ENCODE measurements at regions not wholly inside any gene's neighbourhood (a gene's known extent, or its start where the extent isn't known, plus 50 kb on each side); places are given as distances from the start of the nearest gene placed in this dataset.
A peak's percentile ranks its signal among the peaks of the same experiment; 100 is the strongest.
"Not testable (repeated sequence)": the region's sequence is repeated elsewhere in the genome, so short reads cannot be mapped to it uniquely, and the experiment has no call there.

- DNase-seq = no peak
These were observed 435.6 kb upstream of the SLITRK5 start for GRCh38 chr13:87235621-87236020.

- no peak for DNase-seq
These were observed 426.8 kb upstream of the SLITRK5 start for GRCh38 chr13:87244256-87244890.

GRCh38 chr13:87249847-87250246, 421.3 kb upstream of the SLITRK5 start:
- not testable (repeated sequence) for DNase-seq

- DNase-seq = no peak
These were observed 415.8 kb upstream of the SLITRK5 start for GRCh38 chr13:87255394-87255793.

GRCh38 chr13:87259479-87260083, 411.6 kb upstream of the SLITRK5 start:
- DNase-seq = peak; percentile 12

GRCh38 chr13:87274209-87274819, 396.9 kb upstream of the SLITRK5 start:
- DNase-seq = peak; percentile 63

- DNase-seq = no peak
These were observed 391.0 kb upstream of the SLITRK5 start for GRCh38 chr13:87280139-87280538.

GRCh38 chr13:87287721-87288120, 383.4 kb upstream of the SLITRK5 start:
- no peak for DNase-seq

- no peak for DNase-seq
These were observed 375.5 kb upstream of the SLITRK5 start for GRCh38 chr13:87295636-87296035.

GRCh38 chr13:87302034-87302433, 369.1 kb upstream of the SLITRK5 start:
- no peak for DNase-seq

GRCh38 chr13:87302931-87303330, 368.2 kb upstream of the SLITRK5 start:
- DNase-seq = no peak

GRCh38 chr13:87311165-87311564, 360.0 kb upstream of the SLITRK5 start:
- DNase-seq = no peak

- no peak for DNase-seq
These were observed 356.3 kb upstream of the SLITRK5 start for GRCh38 chr13:87314822-87315221.

- DNase-seq = no peak
These were observed 348.8 kb upstream of the SLITRK5 start for GRCh38 chr13:87322386-87322785.

- no peak for DNase-seq
These were observed 346.6 kb upstream of the SLITRK5 start for GRCh38 chr13:87324558-87324957.

- DNase-seq = no peak
These were observed 340.0 kb upstream of the SLITRK5 start for GRCh38 chr13:87331178-87331577.

GRCh38 chr13:87333599-87333998, 337.6 kb upstream of the SLITRK5 start:
- DNase-seq = no peak

- no peak for DNase-seq
These were observed 337.0 kb upstream of the SLITRK5 start for GRCh38 chr13:87334176-87334575.

GRCh38 chr13:87336346-87336889, 334.8 kb upstream of the SLITRK5 start:
- not testable (repeated sequence) for DNase-seq

- no peak for DNase-seq
These were observed 327.0 kb upstream of the SLITRK5 start for GRCh38 chr13:87344176-87344575.

GRCh38 chr13:87355451-87355850, 315.7 kb upstream of the SLITRK5 start:
- no peak for DNase-seq

GRCh38 chr13:87356314-87356713, 314.9 kb upstream of the SLITRK5 start:
- DNase-seq = no peak

- DNase-seq = peak; percentile 42
These were observed 312.9 kb upstream of the SLITRK5 start for GRCh38 chr13:87358319-87358718.

- DNase-seq = no peak
These were observed 310.0 kb upstream of the SLITRK5 start for GRCh38 chr13:87361216-87361615.
